ENCODE measurements at regions not wholly inside any gene's neighbourhood (a gene's known extent, or its start where the extent isn't known, plus 50 kb on each side); places are given as distances from the start of the nearest gene placed in this dataset.

DNA sequence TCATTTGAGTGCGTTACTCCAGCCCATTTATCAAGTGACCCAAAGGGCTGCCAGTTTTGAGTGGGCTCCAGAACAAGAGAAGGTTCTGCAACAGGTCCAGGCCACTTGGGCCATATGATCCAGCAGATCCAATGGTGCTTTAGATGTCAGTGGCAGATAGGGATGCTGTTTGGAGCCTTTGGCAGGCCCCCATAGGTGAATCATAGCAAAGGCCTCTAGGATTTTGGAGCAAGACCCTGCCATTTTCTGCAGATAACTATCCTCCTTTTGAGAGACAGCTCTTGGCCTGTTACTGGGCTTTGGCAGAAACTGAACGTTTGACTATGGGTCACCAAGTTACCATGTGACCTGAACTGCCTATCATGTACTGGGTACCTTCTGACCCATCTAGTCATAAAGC, 358.8 kb upstream of the SEMA3C start:
- Histone ChIP-seq H3K4me2 (ENCODE audit: extremely low read depth, insufficient read depth, low read length) (no peak overlapping the region), H4K20me1 (ENCODE audit: control insufficient read depth, extremely low read depth, insufficient read depth, low read length) (no peaks in the 10 kb centered on the region), H3K36me3 (ENCODE audit: control insufficient read depth, insufficient read depth, low read length) (no peaks in the 10 kb centered on the region), H2AFZ (ENCODE audit: low read length) (no peak overlapping the region), H3K4me3 (replicated peaks in 1 of 4; ENCODE audit: control extremely low read depth in 1 of 4, insufficient read depth in 1 of 4, low read depth in 3 of 4, low read length in 4 of 4) (no peak overlapping the region), H3K4me1 (ENCODE audit: control insufficient read depth, extremely low read depth, insufficient read depth, low read length) (no peaks in the 10 kb centered on the region), H3K9me3 (ENCODE audit: control insufficient read depth, insufficient read depth, low read depth, low read length) (no peaks in the 10 kb centered on the region), H3K79me2 (ENCODE audit: control insufficient read depth, insufficient read depth, low read length) (no peaks in the 10 kb centered on the region), H3K9ac (ENCODE audit: insufficient read depth, low read length) (no peak overlapping the region), H3K27me3 (ENCODE audit: control insufficient read depth, insufficient read depth, low read length) (no peaks in the 10 kb centered on the region), H3K27ac (ENCODE audit: insufficient read depth, low read length) (no peak overlapping the region)
- no peak for TF ChIP-seq EZH2 (IDR thresholded peaks at IDR 0.05; ENCODE audit: low read length, missing control alignments)
- TF ChIP-seq CTCF (conservative IDR thresholded peaks at IDR 0.05 in 1 of 2, IDR thresholded peaks at IDR 0.05 in 1 of 2; ENCODE audit: low read depth in 1 of 2, low read length in 2 of 2): no peak
- no peak for DNase-seq (ENCODE audit: low read depth in 2 of 2)

GRCh38 chr7:81273601-81274397, 354.9 kb upstream of the SEMA3C start:
- no peak overlapping the region for H2AFZ ChIP-seq (ENCODE audit: low read length)
- no peak overlapping the region for H3K4me2 ChIP-seq (ENCODE audit: extremely low read depth, insufficient read depth, low read length)
- no peaks in the 10 kb centered on the region for H3K27me3 ChIP-seq (ENCODE audit: control insufficient read depth, insufficient read depth, low read length)
- no peak overlapping the region for H3K27ac ChIP-seq (ENCODE audit: insufficient read depth, low read length)
- H3K79me2 ChIP-seq (ENCODE audit: control insufficient read depth, insufficient read depth, low read length): no peaks in the 10 kb centered on the region
- TF ChIP-seq EZH2 (IDR thresholded peaks at IDR 0.05; ENCODE audit: low read length, missing control alignments) (no peak), CTCF (conservative IDR thresholded peaks at IDR 0.05 in 1 of 2, IDR thresholded peaks at IDR 0.05 in 1 of 2; ENCODE audit: low read depth in 1 of 2, low read length in 2 of 2) (no peak)
- H4K20me1 ChIP-seq (ENCODE audit: control insufficient read depth, extremely low read depth, insufficient read depth, low read length): no peaks in the 10 kb centered on the region
- H3K9me3 ChIP-seq (ENCODE audit: control insufficient read depth, insufficient read depth, low read depth, low read length): no peaks in the 10 kb centered on the region
- DNase-seq (ENCODE audit: low read depth in 2 of 2): no peak
- no peaks in the 10 kb centered on the region for H3K36me3 ChIP-seq (ENCODE audit: control insufficient read depth, insufficient read depth, low read length)
- H3K4me1 ChIP-seq (ENCODE audit: control insufficient read depth, extremely low read depth, insufficient read depth, low read length): no peaks in the 10 kb centered on the region
- H3K4me3 ChIP-seq (replicated peaks in 1 of 4; ENCODE audit: control extremely low read depth in 1 of 4, insufficient read depth in 1 of 4, low read depth in 3 of 4, low read length in 4 of 4): no peak overlapping the region
- no peak overlapping the region for H3K9ac ChIP-seq (ENCODE audit: insufficient read depth, low read length)

DNA sequence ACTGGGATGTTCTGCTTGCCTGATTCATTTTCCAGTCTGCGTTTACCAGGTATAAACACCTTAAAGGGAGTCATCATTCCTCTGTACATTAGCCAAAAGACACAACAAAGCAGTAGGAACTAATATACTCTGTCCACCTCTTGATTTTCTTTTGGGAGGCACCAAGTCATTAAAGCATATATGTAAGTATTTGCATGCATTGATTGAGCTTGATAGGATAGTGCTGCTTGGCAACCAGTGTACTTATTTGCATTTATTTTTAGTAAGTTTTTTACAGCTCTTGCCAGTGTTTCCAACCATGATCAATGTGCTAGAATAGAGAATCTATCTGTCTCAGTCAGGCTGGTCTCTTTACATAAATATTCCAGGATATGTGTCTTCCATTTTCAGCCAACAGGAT, 353.3 kb upstream of the SEMA3C start:
- TF ChIP-seq CTCF (conservative IDR thresholded peaks at IDR 0.05 in 1 of 2, IDR thresholded peaks at IDR 0.05 in 1 of 2; ENCODE audit: low read depth in 1 of 2, low read length in 2 of 2) (no peak), EZH2 (IDR thresholded peaks at IDR 0.05; ENCODE audit: low read length, missing control alignments) (no peak)
- Histone ChIP-seq H2AFZ (ENCODE audit: low read length) (no peak overlapping the region), H3K4me1 (ENCODE audit: control insufficient read depth, extremely low read depth, insufficient read depth, low read length) (no peaks in the 10 kb centered on the region), H3K27ac (ENCODE audit: insufficient read depth, low read length) (no peak overlapping the region), H3K4me2 (ENCODE audit: extremely low read depth, insufficient read depth, low read length) (no peak overlapping the region), H3K9me3 (ENCODE audit: control insufficient read depth, insufficient read depth, low read depth, low read length) (no peaks in the 10 kb centered on the region), H3K4me3 (replicated peaks in 1 of 4; ENCODE audit: control extremely low read depth in 1 of 4, insufficient read depth in 1 of 4, low read depth in 3 of 4, low read length in 4 of 4) (no peak overlapping the region), H3K36me3 (ENCODE audit: control insufficient read depth, insufficient read depth, low read length) (no peaks in the 10 kb centered on the region), H3K27me3 (ENCODE audit: control insufficient read depth, insufficient read depth, low read length) (no peaks in the 10 kb centered on the region), H3K9ac (ENCODE audit: insufficient read depth, low read length) (no peak overlapping the region), H4K20me1 (ENCODE audit: control insufficient read depth, extremely low read depth, insufficient read depth, low read length) (no peaks in the 10 kb centered on the region), H3K79me2 (ENCODE audit: control insufficient read depth, insufficient read depth, low read length) (no peaks in the 10 kb centered on the region)
- DNase-seq (ENCODE audit: low read depth in 2 of 2): no peak

Measured in fibroblast of lung (primary cell).